HK-2 (cell line): ENCODE measurements at regions not wholly inside any gene's neighbourhood (a gene's known extent, or its start where the extent isn't known, plus 50 kb on each side); places are given as distances from the start of the nearest gene placed in this dataset.

Source experiments
- DNase-seq: peaks from one replicate; pipeline ENCODE4 v3.0.0-alpha.2; 2018; ENCODE audit not compliant: unreplicated experiment

DNA sequence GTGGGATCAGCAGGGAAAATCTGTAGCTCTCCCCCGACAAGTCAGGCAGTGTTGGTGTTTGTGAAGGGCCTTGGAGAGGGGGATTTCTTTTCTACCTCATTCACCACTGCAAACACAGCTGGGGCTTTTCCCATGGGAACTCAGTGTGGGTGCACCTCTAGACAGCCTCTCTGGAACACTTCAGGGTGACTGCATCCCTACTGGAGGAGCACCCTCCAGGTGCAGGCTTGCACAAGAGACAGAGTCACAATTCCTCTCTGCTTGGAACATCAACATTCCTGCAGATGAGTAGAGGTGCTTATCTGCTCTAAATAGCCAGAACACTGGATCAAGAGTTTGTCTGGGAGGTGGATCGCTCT lies 72.7 kb upstream of the AKAP13 start:
- DNase-seq: no peak

- no peak for DNase-seq
Measured at GRCh38 chr15:85311647-85312046, 68.8 kb upstream of the AKAP13 start.

GRCh38 chr15:85312486-85312885 lies 67.9 kb upstream of the AKAP13 start:
- DNase-seq: no peak

DNA sequence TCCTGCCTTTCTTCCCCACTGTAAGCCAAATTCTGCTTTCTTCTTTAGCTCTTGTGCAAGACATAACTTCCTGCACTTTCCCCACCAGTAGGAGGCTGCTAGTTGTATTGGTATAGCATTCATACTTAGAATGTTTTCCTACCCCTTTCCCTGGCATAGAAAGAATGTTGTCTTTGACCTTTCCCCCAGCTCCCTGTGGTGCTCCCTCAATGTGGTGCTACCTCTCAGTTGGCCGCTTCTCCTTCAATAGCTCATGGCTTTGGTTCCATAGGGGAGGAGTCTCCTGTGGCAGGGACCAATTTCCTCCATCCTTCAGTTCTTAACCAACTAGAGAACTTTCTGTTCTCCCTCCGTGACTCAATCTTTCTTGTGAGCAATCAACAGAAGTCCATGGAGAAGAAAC lies 67.5 kb upstream of the AKAP13 start:
- DNase-seq: no peak

DNA sequence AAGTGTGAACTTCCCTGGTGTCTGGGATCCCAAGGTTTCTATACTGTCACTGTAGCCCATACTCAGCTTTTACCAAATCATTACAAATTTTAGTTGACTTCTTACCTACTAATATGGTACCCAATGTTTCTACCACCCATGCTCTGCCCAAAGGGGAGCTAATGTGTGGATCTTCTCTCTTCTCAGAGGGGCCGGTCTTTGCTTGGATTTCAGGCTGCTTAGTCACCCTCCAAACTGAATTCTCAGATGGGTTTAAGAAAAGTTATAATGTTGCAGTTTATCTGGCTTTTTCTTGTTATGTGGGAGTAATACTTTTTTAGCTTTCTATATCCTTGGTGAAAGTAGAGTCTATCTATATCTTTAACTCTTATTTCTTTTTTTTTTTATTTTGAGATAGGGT lies 67.1 kb upstream of the AKAP13 start:
- no peak for DNase-seq

GRCh38 chr15:85314146-85314545 lies 66.3 kb upstream of the AKAP13 start:
- DNase-seq: no peak

- no peak for DNase-seq
Measured at GRCh38 chr15:85314633-85315032, 65.8 kb upstream of the AKAP13 start.

DNA sequence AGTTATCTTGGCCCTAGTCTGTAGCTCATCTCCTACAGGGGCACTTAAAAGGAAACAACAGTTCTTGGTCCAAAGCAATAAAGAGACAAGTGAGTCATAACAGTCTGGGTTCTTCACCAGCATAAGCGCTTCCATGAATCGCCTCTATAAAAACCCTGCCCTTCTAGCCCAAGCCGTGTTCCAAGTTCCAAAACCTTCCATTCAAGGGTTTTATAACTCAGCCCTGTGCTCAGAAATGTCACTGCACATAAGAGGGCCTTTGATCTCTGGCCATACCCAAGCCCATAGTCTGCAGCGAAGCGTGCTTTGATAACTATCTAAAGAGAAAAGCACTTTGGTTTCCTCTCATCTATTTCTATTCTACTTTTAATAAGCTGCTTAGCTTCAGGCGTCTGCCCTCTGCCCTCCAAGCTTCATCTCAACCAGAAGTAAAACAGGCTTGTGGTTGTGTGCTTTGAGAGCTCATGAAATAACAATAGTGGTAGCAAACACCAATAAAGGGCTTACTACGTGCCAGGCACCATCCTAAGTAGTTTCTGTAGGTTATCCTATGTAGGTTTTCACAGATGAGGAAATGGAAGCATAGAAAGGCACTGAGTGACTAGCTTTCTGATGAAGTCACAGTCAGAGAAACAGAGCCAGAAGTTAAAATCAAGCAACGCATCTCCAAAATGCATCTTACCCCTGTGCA lies 64.0 kb upstream of the AKAP13 start:
- no peak for DNase-seq

- DNase-seq: no peak
Measured at GRCh38 chr15:85318048-85318731, 62.2 kb upstream of the AKAP13 start.

GRCh38 chr15:85318732-85319076 lies 61.7 kb upstream of the AKAP13 start:
- no peak for DNase-seq

- no peak for DNase-seq
Measured at GRCh38 chr15:85324202-85324601, 56.2 kb upstream of the AKAP13 start.

DNA sequence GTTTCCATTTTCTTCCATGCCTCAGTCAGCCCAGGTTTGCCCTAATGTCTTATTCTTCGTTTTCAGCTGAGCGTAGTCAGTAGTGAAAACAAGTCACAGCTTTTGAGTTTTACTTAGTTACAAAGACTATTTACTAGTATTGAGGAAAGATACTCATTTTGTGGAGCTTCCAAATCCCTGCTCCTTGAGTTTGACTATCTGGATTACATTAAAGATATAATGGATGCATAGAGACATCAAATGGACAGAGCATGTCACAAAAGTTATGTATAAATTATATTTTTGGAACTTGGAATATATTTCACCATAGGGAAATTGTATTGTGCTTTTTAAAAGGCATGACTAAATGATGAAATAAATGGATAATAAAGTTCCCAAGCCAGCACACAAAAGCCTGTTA lies 54.6 kb upstream of the AKAP13 start:
- no peak for DNase-seq

DNA sequence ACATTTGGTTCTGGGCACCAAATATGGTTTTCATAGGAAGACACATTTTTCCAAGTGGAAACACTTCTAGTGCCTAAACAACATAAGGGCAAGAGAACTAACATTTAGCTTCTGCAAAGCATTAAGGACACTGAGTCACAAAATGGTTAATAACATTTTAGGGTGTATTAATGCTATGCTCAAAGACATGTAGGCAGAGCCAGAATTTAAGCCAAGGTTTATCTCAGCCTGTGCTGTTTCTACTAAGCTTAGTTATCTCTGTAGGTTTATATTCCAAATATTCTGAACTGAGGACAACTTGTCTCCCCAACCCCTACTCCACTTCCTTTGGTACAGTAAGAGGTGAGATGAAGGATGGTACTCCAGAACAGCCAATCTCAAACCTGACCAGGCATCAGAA lies 54.1 kb upstream of the AKAP13 start:
- DNase-seq: no peak

DNA sequence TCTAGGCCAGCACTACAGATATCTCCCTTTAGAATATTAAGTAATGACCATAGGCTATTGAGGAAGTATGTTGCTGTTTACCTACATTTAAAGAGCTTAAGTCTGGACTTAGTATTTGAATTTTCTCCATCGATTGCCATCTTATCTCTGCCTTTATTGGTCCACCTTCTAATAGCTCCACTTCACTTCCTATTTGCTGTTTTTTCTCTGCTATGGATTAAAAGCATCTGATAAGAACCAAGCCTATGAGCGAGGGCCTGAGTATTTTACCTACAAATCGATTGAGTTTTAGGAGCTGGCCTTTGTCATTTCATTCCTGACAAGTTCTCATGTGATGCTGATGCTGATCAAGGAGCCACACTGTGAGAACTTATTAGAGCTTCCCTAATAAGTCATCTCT lies 52.6 kb upstream of the AKAP13 start:
- DNase-seq: no peak

DNA sequence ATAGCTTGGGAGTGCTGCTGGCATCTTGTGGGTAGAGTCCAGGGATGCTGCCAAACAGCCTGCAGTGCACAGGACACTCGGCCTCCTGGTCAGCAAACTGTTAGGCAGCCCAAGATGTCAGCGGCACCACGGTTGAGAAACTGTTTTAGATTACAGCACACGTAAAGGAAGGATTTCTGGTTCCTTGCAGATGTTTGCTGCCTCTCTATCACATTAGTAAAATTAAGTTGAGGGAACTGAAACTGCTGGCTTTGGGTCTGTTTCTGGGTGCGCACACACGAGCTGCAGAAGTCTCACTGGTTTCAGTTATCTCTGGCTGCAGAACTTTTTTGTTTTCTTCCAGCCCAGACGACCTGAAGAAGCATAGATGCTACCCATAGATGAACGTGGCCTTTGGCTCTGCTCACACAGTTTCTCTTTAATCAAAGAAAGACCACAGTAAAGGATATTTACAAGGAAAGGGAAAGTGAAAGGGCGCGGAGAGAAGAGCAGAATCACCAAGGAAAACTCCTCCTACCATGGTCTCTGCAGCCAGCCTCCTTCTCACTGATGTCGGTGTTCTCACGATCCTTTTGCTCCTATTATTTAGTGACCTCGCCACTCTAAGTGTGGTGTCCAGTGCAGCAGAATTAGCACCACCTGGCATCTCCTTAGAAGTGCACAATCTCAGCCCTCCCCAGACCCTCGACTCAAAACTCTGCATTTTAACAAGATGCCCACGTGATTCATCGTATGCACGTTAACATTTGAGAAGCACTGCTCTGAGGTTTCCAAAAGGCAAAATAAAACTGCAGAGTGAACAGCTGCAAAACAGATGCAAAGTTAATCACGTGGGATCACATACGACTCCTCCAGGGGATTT lies 50.6 kb upstream of the AKAP13 start:
- no peak for DNase-seq
